NOMO-1 (cell line): ENCODE measurements at regions not wholly inside any gene's neighbourhood (a gene's known extent, or its start where the extent isn't known, plus 50 kb on each side); places are given as distances from the start of the nearest gene placed in this dataset.
A peak's percentile ranks its signal among the peaks of the same experiment; 100 is the strongest.

Experiments used
- DNase-seq, 2 experiments: peaks; one replicate each; lab custom pipeline; 2025; ENCODE audit not compliant: unreplicated experiment in 2 of 2; lab: John Stamatoyannopoulos, UW

GRCh38 chr10:101297901-101298486, 56.0 kb upstream of the BTRC start:
- peak; percentile 9 to 31 for DNase-seq

GRCh38 chr10:101299211-101299610, 54.8 kb upstream of the BTRC start:
- no peak for DNase-seq

- DNase-seq, result peak; percentile 48 to 64
Observed at GRCh38 chr10:101301111-101301731, 52.7 kb upstream of the BTRC start.

DNA sequence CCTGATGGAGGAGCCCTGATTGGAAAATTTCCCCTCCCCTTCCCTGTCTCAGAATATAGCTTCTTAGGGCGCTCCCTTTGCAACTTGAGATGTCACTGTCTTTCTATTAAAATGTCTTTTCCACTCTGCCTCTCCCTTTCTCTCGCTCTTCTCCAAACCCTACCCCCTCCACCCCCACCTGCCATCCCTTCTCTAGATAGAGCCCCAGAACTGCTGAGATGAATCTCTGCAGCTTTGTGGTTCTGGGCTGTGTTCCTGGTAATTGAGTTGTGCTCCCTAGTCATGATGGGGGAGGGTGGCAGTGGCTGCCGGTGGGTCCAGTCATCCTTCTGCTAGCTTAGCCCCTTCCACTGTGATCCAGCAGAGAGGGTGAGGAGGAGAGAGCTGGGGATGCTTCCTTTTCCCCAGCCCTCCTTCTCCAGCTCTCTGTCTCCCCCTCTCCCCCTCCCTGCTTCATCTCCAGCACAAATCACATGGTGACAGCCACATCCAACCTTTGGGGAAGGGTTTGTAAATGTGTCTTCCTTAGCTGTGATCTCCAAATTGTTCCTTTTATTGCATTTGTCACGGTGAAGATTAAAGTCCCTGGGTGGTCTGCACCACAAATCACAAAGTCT, 50.8 kb upstream of the BTRC start:
- no peak for DNase-seq
